Uterus (tissue), 3 donors: ENCODE measurements at regions not wholly inside any gene's neighbourhood (a gene's known extent, or its start where the extent isn't known, plus 50 kb on each side); places are given as distances from the start of the nearest gene placed in this dataset.

Experiments
- DNase-seq, 2 donors: peaks; one replicate each; pipeline ENCODE4 v3.0.0-alpha.2; 2019 to 2020
- H3K27ac ChIP-seq, 2 donors: fragments of 200-600 bp; sonication (generic); 1 replicate in 1 of 2; 2 replicates in 1 of 2; pipeline ENCODE4 v1.5.1; 2016 to 2018
- H3K27me3 ChIP-seq, 2 donors: fragments of 200-600 bp; sonication (generic); one replicate each; pipeline ENCODE4 v1.5.1; 2018 to 2019; ENCODE audit warnings: control low read depth in 1 of 2
- H3K36me3 ChIP-seq, 2 donors: fragments of 200-600 bp; sonication (generic); one replicate each; pipeline ENCODE4 v1.5.1; 2019; ENCODE audit warnings: control low read depth in 1 of 2
- H3K4me1 ChIP-seq, 2 donors: fragments of 200-600 bp; sonication (generic); one replicate each; pipeline ENCODE4 v1.5.1; 2018 to 2019; ENCODE audit warnings: control low read depth in 1 of 2
- H3K4me3 ChIP-seq, 2 donors: fragments of 200-600 bp; sonication (generic); 1 replicate in 1 of 2; 2 replicates in 1 of 2; pipeline ENCODE4 v1.5.1; 2018 to 2019; ENCODE audit warnings: mild to moderate bottlenecking in 1 of 2
- H3K9me3 ChIP-seq, 2 donors: fragments of 200-600 bp; sonication (generic); one replicate each; pipeline ENCODE4 v1.5.1; 2019; ENCODE audit warnings: control low read depth in 1 of 2
- CTCF ChIP-seq, 4 experiments: fragments of 200-600 bp in 2 of 4; fragments of 450-650 bp in 2 of 4; sonication (generic) in 2 of 4; IDR thresholded peaks; one replicate each; pipeline ENCODE4 v1.5.1; 2016 to 2019; ENCODE audit warnings: antibody characterized with exemption in 4 of 4, mild to moderate bottlenecking in 2 of 4, moderate library complexity in 1 of 4
- POLR2A ChIP-seq, 2 donors: fragments of 450-650 bp; IDR thresholded peaks; one replicate each; pipeline ENCODE4 v1.6.1; 2016; ENCODE audit warnings: antibody characterized with exemption in 2 of 2, mild to moderate bottlenecking in 1 of 2, moderate library complexity in 1 of 2
- intact Hi-C: fragments of 100-400 bp; cut with DNase I; formaldehyde crosslinking; loops from one replicate; pipeline ENCODE4 v1.15.1; 2023; ENCODE audit warnings: low total_unique reads
- donor health status: DM: yes; HTN: yes; CAD: no.

GRCh38 chr18:54714851-54715250 lies 113.4 kb upstream of the RAB27B start:
- TF ChIP-seq CTCF (IDR thresholded peaks at IDR 0.05) (no peak), POLR2A (IDR thresholded peaks at IDR 0.05) (no peak)
- no peak for DNase-seq
- intact Hi-C loops, result no loop called here

GRCh38 chr18:54716586-54716985 lies 111.7 kb upstream of the RAB27B start:
- H3K27ac ChIP-seq, result no peak overlapping the region
- DNase-seq, result no peak
- no peaks in the 10 kb centered on the region for H3K36me3 ChIP-seq
- H3K4me3 ChIP-seq, result no peak overlapping the region
- no peaks in the 10 kb centered on the region for H3K4me1 ChIP-seq
- no peaks in the 10 kb centered on the region for H3K27me3 ChIP-seq
- no peak for TF ChIP-seq POLR2A (IDR thresholded peaks at IDR 0.05)
- intact Hi-C loops, result no loop called here
- no peaks in the 10 kb centered on the region for H3K9me3 ChIP-seq

More at GRCh38 chr18:54714851-54715250, 113.4 kb upstream of the RAB27B start:
- no peaks in the 10 kb centered on the region for H3K36me3 ChIP-seq
- no peak overlapping the region for H3K4me3 ChIP-seq
- H3K27ac ChIP-seq, result no peak overlapping the region
- H3K4me1 ChIP-seq, result no peaks in the 10 kb centered on the region
- H3K27me3 ChIP-seq, result no peaks in the 10 kb centered on the region
- H3K9me3 ChIP-seq, result no peaks in the 10 kb centered on the region

- Histone ChIP-seq H3K36me3 (no peaks in the 10 kb centered on the region), H3K27ac (no peak overlapping the region), H3K27me3 (no peaks in the 10 kb centered on the region), H3K9me3 (no peaks in the 10 kb centered on the region), H3K4me1 (no peaks in the 10 kb centered on the region), H3K4me3 (no peak overlapping the region)
- intact Hi-C loops, result no loop called here
- DNase-seq, result no peak
- TF ChIP-seq CTCF (IDR thresholded peaks at IDR 0.05) (no peak), POLR2A (IDR thresholded peaks at IDR 0.05) (no peak)
Observed at GRCh38 chr18:54717673-54718407, 110.4 kb upstream of the RAB27B start.

GRCh38 chr18:54718408-54718773 lies 109.9 kb upstream of the RAB27B start:
- Histone ChIP-seq H3K9me3 (no peaks in the 10 kb centered on the region), H3K27me3 (no peaks in the 10 kb centered on the region), H3K36me3 (no peaks in the 10 kb centered on the region), H3K4me1 (no peaks in the 10 kb centered on the region), H3K4me3 (no peak overlapping the region), H3K27ac (no peak overlapping the region)
- intact Hi-C loops, result no loop called here
- TF ChIP-seq CTCF (IDR thresholded peaks at IDR 0.05), result no peak
- TF ChIP-seq POLR2A (IDR thresholded peaks at IDR 0.05), result no peak
- no peak for DNase-seq

GRCh38 chr18:54720620-54721019 lies 107.7 kb upstream of the RAB27B start:
- DNase-seq, result no peak
- no peak overlapping the region for H3K4me3 ChIP-seq
- H3K27ac ChIP-seq, result no peak overlapping the region
- no peak for TF ChIP-seq CTCF (IDR thresholded peaks at IDR 0.05)
- TF ChIP-seq POLR2A (IDR thresholded peaks at IDR 0.05), result no peak
- H3K9me3 ChIP-seq, result no peaks in the 10 kb centered on the region
- intact Hi-C loops, result no loop called here
- no peaks in the 10 kb centered on the region for H3K36me3 ChIP-seq
- no peaks in the 10 kb centered on the region for H3K27me3 ChIP-seq
- H3K4me1 ChIP-seq, result no peaks in the 10 kb centered on the region

GRCh38 chr18:54726143-54726542 lies 102.1 kb upstream of the RAB27B start:
- intact Hi-C loops, result no loop called here
- DNase-seq, result no peak
- Histone ChIP-seq H3K4me1 (no peaks in the 10 kb centered on the region), H3K36me3 (no peaks in the 10 kb centered on the region), H3K4me3 (no peak overlapping the region), H3K27ac (no peak overlapping the region), H3K27me3 (no peaks in the 10 kb centered on the region), H3K9me3 (no peaks in the 10 kb centered on the region)
- TF ChIP-seq POLR2A (IDR thresholded peaks at IDR 0.05), result no peak
